Activated T-cell treated with anti-CD3 and anti-CD28 coated beads for 1 hour (primary cell): ENCODE measurements at regions not wholly inside any gene's neighbourhood (a gene's known extent, or its start where the extent isn't known, plus 50 kb on each side); places are given as distances from the start of the nearest gene placed in this dataset.

ENCODE experiments used
- DNase-seq: peaks from one replicate; pipeline ENCODE4 v3.0.0-alpha.2; 2020; ENCODE audit warnings: low read depth

GRCh38 chr5:39800042-39800601, 375.3 kb upstream of the DAB2 start:
- no peak for DNase-seq

- DNase-seq, result no peak
Observed at GRCh38 chr5:39799242-39799641, 374.5 kb upstream of the DAB2 start.

GRCh38 chr5:39794513-39795210, 369.9 kb upstream of the DAB2 start:
- no peak for DNase-seq

GRCh38 chr5:39785410-39785809, 360.6 kb upstream of the DAB2 start:
- DNase-seq, result no peak

DNA sequence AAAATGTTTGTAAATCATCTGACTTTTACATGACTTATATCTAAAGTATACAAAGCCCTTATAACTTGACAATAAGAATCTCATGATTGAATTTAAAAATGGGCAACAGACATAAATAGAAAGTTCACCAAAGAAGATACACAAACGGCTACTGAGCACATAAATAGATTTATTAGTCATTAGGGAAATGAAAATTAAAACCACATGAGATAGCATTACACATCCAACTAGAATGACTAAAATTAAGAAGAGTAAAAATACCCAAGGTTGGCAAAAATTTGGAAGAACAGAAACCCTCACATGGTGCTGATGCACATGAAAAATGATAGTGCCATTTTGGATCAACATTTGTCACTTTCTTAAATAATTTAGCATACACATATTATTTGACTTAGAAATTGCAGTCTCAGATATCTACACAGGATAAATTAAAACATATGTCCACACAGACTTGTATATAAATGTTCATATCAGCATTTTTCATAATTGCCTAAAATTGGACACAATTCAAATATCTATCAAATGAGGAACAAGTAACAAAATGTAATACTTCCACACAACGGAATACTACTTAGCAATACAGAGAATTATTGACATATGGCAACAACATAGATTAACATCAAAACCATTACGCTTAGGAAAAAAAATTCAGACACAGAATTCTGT, 359.1 kb upstream of the DAB2 start:
- no peak for DNase-seq

DNA sequence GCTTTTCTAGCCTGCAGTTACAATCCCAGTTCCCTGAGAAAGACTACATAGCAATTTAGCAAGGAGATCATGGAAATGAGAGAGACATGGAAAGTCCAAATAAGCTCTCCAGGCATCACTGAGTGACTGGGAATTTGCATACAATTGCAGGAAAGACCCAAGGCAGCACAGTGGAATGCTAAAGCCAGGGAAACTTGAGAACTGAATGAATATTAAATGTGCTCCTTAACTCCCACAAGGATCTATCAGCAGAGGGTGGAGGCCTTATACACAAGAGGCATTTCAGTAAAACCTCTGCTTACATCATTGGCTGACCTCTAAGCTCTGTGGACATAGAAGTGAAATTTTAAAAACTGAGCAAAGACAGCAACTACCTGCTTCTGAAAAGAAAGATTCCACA, 355.6 kb upstream of the DAB2 start:
- no peak for DNase-seq

- no peak for DNase-seq
Observed at GRCh38 chr5:39779831-39780230, 355.1 kb upstream of the DAB2 start.

- DNase-seq, result no peak
Observed at GRCh38 chr5:39775797-39776365, 351.1 kb upstream of the DAB2 start.

DNA sequence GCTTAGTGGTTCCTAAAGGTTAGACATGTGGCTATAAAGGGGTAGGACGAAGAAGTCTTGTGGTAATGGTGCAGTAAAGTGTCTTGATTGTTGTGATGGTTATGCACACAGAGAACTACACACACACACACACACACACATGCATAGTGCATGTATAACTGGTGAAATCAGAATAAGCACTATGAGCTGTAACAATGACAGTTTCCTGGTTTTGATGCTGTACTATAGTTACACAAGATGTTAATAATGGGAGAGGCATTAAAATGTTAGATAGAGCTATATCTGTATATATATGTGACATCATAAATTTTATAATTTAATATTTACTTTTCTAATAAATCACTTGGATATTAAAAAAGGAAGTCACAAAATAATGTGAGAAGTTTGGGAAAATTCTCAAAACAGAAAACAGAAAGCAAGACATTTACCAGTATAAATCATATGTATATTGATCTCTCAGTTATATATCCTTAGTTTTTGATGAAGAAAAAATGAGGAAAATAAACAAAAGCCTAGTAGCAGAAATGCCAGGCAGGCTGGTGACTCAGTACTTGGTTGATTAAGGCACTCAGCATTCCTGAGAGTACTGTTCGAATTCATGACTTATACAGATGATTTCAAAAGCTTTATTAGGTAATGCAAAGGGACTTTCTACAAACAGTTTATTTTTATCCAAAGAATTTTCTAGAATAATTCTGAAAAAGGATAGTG, 350.5 kb upstream of the DAB2 start:
- no peak for DNase-seq

GRCh38 chr5:39774605-39775004, 349.8 kb upstream of the DAB2 start:
- no peak for DNase-seq

- DNase-seq, result no peak
Observed at GRCh38 chr5:39772307-39772706, 347.5 kb upstream of the DAB2 start.

GRCh38 chr5:39767916-39768315, 343.1 kb upstream of the DAB2 start:
- DNase-seq, result no peak

GRCh38 chr5:39765366-39765765, 340.6 kb upstream of the DAB2 start:
- DNase-seq, result no peak

DNA sequence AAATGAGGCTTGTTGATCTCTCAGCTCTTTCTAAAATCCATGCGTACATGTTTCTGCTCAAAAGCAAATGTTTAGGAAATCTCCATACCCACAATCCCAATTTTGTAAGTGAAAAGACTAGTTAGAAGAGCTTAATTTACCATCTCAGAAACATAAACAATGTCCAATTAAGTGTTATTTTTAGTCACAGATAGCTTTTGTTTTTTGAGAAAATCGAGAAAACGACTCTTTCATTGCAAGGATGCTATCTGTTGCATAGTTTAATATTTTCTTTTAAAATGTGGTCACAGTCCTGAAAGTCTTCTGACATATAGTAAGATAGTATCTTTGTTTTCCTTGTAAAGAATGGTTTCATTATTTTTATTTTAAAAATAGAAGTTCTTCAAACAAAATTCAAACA, 338.0 kb upstream of the DAB2 start:
- no peak for DNase-seq

GRCh38 chr5:39761199-39761950, 336.6 kb upstream of the DAB2 start:
- no peak for DNase-seq

DNA sequence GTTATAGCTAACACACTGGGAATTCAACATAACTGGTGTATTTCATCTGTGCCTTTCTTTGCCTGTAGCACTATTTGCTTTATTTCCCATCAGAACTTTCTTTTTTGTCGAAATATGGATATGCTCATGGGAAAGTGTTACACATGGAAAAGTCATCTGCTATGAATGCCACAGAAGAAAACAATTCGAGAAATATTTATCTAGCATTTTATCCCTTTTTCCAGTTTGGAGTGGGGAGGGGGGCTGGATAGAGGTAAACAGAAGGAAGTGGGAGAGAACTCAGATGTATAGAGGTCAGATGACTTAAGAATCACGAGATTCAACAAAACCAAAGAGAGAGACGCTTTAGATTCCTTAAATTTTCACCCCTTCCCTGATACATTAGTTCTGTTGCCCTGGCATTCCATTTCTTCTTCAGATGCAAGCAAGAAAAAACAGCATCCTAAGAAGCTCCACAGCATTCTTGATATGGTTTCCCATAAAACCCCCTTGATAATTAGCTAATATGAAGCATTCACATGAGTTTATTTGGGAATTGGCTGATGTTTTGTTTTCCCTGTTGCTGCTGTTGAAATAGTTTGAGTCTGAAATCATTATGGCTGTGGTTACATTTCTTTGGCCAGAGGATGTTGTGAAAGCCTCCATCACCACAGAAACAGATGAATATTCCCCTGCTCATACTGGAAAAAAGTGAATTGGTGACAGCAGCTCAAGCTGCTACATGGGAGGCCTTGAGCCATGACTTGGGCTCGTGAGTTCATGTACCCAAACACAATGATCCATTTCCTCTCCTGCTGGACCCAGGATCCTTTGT, 335.8 kb upstream of the DAB2 start:
- DNase-seq, result no peak

DNA sequence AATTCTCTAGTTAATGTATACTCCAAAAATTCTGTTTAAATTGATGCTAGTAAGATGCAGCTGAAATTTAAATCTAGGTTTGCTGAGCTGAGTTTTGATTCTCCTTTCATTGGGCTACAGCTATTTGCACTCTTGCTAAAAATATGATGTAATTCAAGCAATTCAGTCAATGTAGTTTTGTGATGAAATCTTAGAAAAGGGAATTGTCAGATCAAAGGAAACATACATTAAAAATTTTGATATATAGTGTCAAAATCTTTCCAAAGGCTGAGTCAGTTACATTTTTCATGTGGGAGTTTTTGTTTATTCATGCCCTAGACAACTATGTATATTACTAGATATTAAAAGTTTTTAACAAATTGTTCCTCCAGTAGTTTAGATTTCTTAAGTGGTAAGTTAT, 334.9 kb upstream of the DAB2 start:
- no peak for DNase-seq

DNA sequence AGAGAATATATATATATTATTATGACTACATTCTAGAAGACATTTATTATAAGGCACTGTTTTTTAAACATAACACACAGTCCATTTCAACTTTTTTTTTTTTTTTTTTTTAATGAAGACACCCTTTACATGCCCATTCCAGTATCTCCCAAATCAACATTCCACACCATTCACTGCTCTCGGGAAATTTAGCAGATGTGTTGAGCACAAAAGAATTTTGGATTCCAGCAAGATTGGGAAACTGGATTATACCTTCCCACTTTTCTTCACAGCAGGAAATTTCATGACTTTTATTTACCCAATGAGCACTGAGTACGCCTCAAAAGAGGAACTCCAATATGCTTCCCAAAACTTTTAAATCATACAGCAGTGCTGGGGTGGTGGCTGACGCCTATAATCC, 333.6 kb upstream of the DAB2 start:
- no peak for DNase-seq

DNA sequence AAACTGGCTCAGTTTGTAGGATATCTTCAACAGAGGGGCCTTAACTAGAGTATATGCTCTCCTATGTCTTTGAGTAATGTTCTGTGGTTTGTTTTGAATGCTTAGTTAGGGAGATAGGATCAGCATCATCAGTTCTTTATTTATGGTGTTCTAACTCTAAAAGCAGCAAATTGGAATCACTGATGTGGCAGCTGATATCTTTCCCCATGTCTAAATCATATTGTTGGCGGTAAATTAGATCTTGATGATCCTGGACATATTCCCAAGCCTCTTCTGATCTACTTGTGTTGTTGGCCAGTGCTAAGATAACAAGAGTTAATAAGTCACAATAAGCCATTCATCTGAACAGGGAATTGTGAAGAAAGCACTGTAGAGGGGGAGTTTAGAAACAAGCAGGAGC, 332.4 kb upstream of the DAB2 start:
- no peak for DNase-seq

DNA sequence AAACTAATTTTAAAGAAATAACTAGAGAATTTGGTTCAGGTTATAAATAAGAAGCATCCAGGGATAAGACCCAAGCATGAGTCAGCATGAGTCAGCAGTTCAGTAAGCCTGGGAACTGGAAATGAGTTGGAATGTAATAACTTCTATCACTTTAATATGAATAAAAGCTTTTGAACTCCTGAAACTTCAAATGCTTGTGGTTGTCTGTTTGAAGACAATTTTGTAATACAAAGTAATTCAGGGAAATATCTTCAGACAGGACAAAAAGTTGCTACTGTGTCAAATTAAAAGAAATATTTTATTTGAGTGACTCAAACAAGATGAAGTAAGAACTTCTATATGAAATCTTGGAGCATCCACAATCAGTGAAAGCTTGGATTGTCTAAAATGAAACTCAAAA, 331.2 kb upstream of the DAB2 start:
- DNase-seq, result no peak

DNA sequence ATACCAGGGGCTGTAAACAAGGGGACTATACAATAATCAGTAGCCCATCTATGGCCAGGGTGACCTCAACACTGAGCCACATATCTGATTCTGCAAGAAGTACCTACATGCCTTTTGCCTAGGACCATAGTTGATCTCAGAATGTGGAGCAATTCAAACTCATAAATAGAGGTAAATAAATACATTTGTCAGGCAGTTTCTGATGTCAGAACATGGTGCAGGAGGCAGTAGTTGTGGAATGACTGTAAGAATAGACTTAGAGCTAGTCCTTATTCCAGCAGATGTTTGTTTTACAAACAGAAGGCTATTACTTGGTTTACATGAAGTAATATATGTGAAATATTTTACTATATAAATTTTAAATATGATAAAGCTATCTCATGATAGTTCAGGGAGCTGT, 330.7 kb upstream of the DAB2 start:
- no peak for DNase-seq
